ENCODE measurements at regions not wholly inside any gene's neighbourhood (a gene's known extent, or its start where the extent isn't known, plus 50 kb on each side); places are given as distances from the start of the nearest gene placed in this dataset.

GRCh38 chr11:112777283-112777751, 183.9 kb upstream of the NCAM1 start:
- TF ChIP-seq, protein P1, sequence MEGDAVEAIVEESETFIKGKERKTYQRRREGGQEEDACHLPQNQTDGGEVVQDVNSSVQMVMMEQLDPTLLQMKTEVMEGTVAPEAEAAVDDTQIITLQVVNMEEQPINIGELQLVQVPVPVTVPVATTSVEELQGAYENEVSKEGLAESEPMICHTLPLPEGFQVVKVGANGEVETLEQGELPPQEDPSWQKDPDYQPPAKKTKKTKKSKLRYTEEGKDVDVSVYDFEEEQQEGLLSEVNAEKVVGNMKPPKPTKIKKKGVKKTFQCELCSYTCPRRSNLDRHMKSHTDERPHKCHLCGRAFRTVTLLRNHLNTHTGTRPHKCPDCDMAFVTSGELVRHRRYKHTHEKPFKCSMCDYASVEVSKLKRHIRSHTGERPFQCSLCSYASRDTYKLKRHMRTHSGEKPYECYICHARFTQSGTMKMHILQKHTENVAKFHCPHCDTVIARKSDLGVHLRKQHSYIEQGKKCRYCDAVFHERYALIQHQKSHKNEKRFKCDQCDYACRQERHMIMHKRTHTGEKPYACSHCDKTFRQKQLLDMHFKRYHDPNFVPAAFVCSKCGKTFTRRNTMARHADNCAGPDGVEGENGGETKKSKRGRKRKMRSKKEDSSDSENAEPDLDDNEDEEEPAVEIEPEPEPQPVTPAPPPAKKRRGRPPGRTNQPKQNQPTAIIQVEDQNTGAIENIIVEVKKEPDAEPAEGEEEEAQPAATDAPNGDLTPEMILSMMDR (IDR thresholded peaks at IDR 0.05) = no peak
- DNase-seq (ENCODE audit: low spot score) = no peak
- no peak for ATAC-seq (ENCODE audit: low FRiP score)

DNA sequence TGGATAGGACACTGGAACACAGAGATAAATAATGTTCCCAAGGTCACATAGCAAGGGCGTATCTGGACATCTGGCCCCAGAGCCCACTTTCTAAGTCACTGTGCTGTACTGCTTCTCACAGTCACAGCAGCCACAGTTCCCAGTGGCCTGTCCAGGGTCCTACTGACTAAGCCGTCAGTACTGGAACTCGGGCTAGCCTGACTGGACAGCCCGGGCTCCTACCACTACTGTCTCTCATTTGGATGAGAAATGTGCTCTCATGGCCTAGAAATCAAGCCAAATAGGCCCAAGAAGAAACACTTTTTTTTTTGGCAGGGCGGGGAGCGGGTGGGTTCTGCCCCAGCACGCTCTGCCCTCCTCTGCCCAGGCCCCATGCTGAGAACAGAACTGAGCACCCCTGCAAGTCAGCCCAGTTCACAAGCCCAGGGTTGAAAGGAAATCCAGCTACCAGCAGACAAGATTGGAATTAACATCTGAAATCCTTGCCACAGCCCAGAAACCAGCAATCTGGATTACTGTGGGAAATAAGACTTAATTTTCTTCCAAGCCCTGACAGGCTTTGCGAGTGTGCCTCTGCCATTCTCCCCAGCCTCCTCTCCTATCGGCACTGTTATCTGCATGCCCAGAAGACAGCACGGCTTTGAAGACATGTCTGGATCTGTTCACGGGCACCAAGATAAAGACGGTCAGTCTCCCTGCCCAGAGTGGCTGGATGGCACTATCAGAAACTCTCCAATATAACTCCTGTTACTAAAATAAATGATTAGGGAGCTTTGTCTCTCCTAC, 182.9 kb upstream of the NCAM1 start:
- TF ChIP-seq, protein P1 (IDR thresholded peaks at IDR 0.05) = no peak
- DNase-seq (ENCODE audit: low spot score) (no peak), ATAC-seq (ENCODE audit: low FRiP score) (no peak)

DNA sequence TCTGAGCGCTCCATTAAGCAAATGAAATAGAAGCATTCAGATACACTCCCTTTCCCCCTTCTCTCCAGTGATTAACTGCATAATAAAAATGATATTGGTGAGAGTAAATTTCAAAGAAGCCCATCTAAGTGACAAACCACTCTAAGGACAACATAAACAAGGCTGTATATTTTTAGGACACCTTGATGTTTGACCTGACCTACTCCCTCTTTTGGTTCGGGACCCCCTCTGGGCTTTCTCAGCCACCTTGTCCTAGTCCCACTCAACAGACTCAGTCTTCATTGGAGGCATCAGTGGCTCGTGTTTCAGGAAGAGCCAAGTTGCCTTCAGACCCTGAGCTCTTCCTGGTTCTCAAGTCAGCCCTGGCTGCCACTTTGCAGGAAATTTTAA, 182.3 kb upstream of the NCAM1 start:
- DNase-seq (ENCODE audit: low spot score) (no peak), ATAC-seq (ENCODE audit: low FRiP score) (no peak)
- TF ChIP-seq, protein P1 (IDR thresholded peaks at IDR 0.05) = no peak

GRCh38 chr11:112780351-112781087, 180.7 kb upstream of the NCAM1 start:
- no peak for DNase-seq (ENCODE audit: low spot score)
- TF ChIP-seq, protein P1 (IDR thresholded peaks at IDR 0.05) = no peak
- no peak for ATAC-seq (ENCODE audit: low FRiP score)

GRCh38 chr11:112783945-112784322, 177.3 kb upstream of the NCAM1 start:
- ATAC-seq (ENCODE audit: low FRiP score) (no peak), DNase-seq (ENCODE audit: low spot score) (no peak)
- TF ChIP-seq, protein P1 (IDR thresholded peaks at IDR 0.05) = no peak

DNA sequence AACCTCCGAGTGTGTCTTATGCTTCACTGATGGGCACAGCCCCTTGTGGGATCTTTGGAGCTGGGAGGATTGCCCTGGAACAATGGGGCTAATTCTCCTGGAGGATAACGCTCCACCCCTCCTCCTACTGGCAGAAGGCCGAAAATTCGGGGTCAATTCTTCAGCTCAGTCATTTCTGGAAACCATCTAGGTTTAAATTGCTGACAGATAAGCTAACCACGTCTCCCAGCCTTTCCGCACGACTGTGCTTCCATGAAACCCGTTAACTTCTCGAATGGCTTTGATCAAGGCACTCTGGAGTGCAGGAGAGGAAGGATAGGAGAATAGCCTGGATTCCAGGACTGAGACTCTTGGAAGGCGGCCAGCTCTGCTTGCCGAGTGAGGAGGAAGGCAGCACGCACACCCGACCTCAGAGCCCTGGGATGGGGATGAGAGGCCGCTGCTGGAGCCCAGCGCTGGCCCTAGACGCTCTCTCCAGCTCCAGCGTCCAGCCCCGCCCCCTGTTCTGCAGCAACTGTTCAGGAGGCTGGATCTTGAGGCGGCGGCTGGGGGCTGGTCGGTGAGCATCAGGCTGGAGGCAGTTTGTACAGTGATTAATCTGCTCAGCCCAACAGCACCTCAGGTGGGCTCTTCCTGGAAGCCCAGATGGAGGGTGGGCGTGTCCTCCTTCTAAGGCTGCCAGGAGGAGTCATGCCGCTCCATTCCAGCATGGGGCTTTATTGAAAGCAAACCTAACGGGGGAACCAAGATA, 176.7 kb upstream of the NCAM1 start:
- TF ChIP-seq, protein P1 (IDR thresholded peaks at IDR 0.05) = no peak
- DNase-seq (ENCODE audit: low spot score) (no peak), ATAC-seq (ENCODE audit: low FRiP score) (no peak)

Data from omental fat pad (tissue), 3 donors.